OCI-LY7 (cell line): ENCODE measurements at regions not wholly inside any gene's neighbourhood (a gene's known extent, or its start where the extent isn't known, plus 50 kb on each side); places are given as distances from the start of the nearest gene placed in this dataset.

Experiments
- EZH2phosphoT487 ChIP-seq: fragments of 200-600 bp; sonication (generic); IDR thresholded peaks from 2 replicates; pipeline ENCODE4 v1.6.1; 2018; ENCODE audit warnings: low read depth, borderline replicate concordance, mild to moderate bottlenecking, mixed run types, antibody characterized with exemption, low read length, moderate library complexity, mixed read lengths
- TF ChIP-seq, protein P1 (sequence below): fragments of 200-600 bp; sonication (generic); conservative IDR thresholded peaks from 2 replicates; pipeline ENCODE4 v1.5.1; 2014; ENCODE audit warnings: mild to moderate bottlenecking, antibody characterized with exemption, low read length, moderate library complexity, mixed read lengths

- TF ChIP-seq, protein P1, sequence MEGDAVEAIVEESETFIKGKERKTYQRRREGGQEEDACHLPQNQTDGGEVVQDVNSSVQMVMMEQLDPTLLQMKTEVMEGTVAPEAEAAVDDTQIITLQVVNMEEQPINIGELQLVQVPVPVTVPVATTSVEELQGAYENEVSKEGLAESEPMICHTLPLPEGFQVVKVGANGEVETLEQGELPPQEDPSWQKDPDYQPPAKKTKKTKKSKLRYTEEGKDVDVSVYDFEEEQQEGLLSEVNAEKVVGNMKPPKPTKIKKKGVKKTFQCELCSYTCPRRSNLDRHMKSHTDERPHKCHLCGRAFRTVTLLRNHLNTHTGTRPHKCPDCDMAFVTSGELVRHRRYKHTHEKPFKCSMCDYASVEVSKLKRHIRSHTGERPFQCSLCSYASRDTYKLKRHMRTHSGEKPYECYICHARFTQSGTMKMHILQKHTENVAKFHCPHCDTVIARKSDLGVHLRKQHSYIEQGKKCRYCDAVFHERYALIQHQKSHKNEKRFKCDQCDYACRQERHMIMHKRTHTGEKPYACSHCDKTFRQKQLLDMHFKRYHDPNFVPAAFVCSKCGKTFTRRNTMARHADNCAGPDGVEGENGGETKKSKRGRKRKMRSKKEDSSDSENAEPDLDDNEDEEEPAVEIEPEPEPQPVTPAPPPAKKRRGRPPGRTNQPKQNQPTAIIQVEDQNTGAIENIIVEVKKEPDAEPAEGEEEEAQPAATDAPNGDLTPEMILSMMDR: no peak
- no peak for TF ChIP-seq EZH2phosphoT487
These were observed 663.8 kb downstream of the LIG4 start for GRCh38 chr13:107551521-107551920.
